GM19397 (cell line): ENCODE measurements at regions not wholly inside any gene's neighbourhood (a gene's known extent, or its start where the extent isn't known, plus 50 kb on each side); places are given as distances from the start of the nearest gene placed in this dataset.

ENCODE experiments used
- ATAC-seq: cut with Tn5 transposase; IDR thresholded peaks from one replicate; pipeline ENCODE4 v1.9.1; 2021; ENCODE audit warnings: mild to moderate bottlenecking, moderate library complexity; ENCODE audit not compliant: unreplicated experiment

- ATAC-seq = no peak
Measured at GRCh38 chr12:11565752-11566151, 83.7 kb upstream of the ETV6 start.

GRCh38 chr12:11568155-11568761, 81.2 kb upstream of the ETV6 start:
- ATAC-seq = peak; percentile 10

- peak; percentile 82 for ATAC-seq
Measured at GRCh38 chr12:11568762-11569478, 80.6 kb upstream of the ETV6 start.

GRCh38 chr12:11569716-11570115, 79.8 kb upstream of the ETV6 start:
- no peak for ATAC-seq

GRCh38 chr12:11573880-11574279, 75.6 kb upstream of the ETV6 start:
- ATAC-seq = no peak

- ATAC-seq = no peak
Measured at GRCh38 chr12:11576104-11576503, 73.4 kb upstream of the ETV6 start.

- no peak for ATAC-seq
Measured at GRCh38 chr12:11577658-11578260, 71.7 kb upstream of the ETV6 start.

- ATAC-seq = no peak
Measured at GRCh38 chr12:11578461-11578993, 70.9 kb upstream of the ETV6 start.

GRCh38 chr12:11580125-11580751, 69.2 kb upstream of the ETV6 start:
- no peak for ATAC-seq

- ATAC-seq = no peak
Measured at GRCh38 chr12:11581179-11581755, 68.2 kb upstream of the ETV6 start.

GRCh38 chr12:11584221-11584855, 65.1 kb upstream of the ETV6 start:
- ATAC-seq = no peak

- no peak for ATAC-seq
Measured at GRCh38 chr12:11592484-11592883, 57.0 kb upstream of the ETV6 start.

GRCh38 chr12:11593013-11593412, 56.5 kb upstream of the ETV6 start:
- ATAC-seq = no peak

- no peak for ATAC-seq
Measured at GRCh38 chr12:11595080-11595479, 54.4 kb upstream of the ETV6 start.

- ATAC-seq = no peak
Measured at GRCh38 chr12:11596141-11596540, 53.3 kb upstream of the ETV6 start.

- ATAC-seq = no peak
Measured at GRCh38 chr12:11598900-11599299, 50.6 kb upstream of the ETV6 start.
